ENCODE measurements at regions not wholly inside any gene's neighbourhood (a gene's known extent, or its start where the extent isn't known, plus 50 kb on each side); places are given as distances from the start of the nearest gene placed in this dataset.
"Not testable (repeated sequence)": the region's sequence is repeated elsewhere in the genome, so short reads cannot be mapped to it uniquely, and the experiment has no call there.

DNA sequence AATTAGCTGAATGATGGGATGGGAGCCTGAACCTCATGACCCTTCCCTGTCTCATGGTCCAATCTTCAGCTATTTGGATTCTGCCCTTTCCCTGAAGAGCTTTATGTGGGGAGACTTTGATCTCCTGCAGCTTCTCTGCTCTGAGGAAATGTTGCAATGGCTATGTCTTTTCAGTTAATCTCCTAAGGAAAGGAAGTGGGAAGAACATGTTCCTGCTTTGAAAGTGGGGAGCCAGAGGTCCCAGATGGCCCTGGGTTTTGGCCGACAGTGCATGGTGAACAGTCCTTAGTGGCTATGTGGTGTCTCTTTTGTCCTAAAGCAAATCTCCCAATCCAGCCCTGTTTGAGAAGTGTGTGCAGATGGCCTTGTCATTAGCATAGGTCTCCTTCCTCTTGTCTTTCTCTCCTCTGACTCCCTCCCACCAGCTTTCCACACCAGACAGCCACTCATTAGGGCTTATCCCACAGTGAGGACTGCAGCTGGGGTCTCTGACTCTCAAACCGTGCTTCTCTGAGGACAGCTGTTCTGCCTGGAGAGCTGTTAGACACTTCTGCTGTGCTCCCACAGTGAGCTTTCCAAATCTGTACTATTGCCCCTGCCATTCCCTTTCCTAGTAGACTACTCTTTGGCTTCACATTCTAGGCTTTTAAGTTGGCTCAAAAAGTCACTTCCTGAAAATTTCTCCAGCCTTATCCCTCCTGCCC is 365.8 kb upstream of the UMPS start:
- no peak for DNase-seq (ENCODE audit: low spot score)

DNA sequence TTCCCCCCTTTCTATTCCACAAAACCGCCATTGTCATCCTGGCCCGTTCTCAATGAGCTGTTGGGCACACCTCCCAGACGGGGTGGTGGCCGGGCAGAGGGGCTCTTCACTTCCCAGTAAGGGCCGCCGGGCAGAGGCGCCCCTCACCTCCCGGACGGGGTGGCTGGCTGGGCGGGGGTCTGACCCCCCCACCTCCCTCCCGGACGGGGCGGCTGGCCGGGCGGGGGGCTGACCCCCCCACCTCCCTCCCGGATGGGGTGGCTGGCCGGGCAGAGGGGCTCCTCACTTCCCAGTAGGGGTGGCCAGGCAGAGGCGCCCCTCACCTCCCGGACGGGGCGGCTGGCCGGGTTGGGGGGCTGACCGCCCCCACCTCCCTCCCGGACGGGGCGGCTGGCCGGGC is 363.6 kb upstream of the UMPS start:
- not testable (repeated sequence) for DNase-seq (ENCODE audit: low spot score)

DNA sequence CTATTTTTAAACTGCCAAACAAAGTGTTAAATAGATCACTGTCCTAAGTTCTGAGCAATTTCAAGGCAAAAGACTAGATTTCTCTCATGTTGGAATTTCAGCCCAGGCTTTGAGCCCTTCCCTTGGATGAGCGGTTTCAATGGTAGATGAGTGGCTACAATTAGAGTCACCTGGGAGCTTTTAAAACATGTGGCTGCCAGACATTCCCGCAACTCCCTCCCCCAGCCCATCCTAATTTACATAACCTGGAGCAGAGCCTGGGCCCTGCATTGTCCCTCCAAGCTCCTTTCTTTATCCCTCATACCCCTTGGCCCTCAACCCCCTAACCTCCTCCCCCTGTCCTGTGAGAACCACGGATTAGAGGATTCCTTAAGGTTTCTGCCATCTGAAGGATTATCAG is 357.5 kb upstream of the UMPS start:
- DNase-seq (ENCODE audit: low spot score): no peak

DNA sequence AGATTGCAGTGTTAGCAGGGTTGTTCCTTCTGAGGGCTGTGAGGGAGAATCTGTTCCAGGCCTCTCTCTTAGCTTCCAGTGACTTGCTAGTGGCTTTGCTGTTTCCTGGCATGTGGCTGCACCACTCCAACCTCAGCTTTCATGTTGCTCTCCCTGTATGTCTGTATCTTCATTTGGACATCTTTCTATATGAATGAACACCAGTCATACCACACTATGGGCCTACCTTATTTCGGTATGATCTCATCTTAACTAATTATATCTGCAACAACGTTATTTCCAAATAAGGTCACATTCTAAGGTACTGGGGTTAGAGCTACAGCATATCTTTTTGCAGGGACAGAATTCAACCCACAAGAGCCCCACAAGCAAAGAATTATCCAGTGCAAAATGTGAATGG is 356.7 kb upstream of the UMPS start:
- no peak for DNase-seq (ENCODE audit: low spot score)

DNA sequence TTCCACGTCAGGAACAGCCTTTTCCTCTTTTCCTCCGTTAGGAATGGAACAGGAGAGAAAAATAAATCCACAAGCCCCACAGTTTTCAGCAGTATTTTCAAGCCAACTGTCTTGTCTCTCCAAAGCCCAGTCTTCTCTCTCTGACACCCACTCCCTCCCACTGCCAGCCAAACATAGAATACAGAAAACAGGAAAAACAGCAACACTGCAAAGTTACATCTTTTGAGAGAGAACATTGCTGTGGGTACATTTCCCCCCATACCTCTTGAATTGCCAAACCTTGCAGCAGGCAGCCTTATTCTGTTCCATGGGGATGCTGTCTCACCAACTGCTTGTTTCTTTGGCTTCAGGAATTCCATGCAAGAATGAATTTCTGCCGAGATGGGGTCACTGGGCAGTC is 355.7 kb upstream of the UMPS start:
- no peak for DNase-seq (ENCODE audit: low spot score)

DNA sequence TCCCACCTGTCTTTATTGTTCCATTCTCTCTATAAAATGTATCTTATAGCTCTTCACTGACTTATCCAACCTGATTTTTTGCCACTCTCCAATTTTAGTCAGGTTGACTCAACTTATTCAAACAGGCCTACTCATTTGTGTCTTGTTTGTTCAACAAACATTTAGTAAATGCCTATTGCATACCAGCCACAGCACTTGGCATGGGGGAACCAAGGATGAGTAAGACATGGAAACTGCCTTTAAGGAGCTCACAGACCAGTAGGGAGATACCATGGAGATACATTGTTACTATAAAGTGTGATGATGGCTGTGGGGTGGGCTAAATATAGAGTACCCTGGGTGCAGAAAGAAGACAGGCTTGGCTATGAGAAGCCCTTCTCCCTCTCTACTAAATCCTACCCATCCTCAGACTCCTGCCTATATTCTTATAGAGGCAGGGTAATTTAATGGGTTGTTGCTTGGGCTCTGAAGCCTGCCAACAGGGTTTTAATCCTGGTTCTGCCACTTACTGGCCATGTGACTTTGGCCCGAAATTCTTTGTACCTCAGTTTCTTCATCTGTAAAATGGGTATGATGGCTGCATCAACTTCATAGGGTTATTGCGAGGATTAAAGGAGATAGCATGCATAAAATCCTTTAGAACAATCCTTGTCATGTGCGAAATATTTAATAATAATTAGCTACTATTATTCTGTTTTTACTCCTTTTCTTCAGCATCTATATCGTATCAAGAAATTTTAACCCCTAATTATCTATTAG is 348.5 kb upstream of the UMPS start:
- DNase-seq (ENCODE audit: low spot score): no peak

DNA sequence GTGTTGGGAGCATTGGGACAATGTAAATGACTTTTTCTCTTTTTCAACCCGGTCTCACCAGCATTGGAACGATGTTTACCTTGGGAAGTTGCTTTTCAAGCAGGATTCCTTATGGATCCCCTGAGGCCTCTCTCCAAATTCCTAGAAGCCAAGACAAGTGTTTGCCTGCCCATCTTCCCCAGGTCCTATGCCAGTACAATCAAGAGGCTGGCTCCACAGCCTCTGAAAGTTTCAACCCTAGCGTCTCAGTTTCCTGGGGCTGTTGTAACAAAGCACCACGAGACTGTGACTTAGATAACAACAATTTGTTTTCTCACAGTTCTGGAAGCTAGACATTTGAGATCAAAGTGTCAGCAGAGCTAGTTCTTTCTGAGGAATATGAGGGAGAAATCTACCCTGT is 347.2 kb upstream of the UMPS start:
- DNase-seq (ENCODE audit: low spot score): no peak

DNA sequence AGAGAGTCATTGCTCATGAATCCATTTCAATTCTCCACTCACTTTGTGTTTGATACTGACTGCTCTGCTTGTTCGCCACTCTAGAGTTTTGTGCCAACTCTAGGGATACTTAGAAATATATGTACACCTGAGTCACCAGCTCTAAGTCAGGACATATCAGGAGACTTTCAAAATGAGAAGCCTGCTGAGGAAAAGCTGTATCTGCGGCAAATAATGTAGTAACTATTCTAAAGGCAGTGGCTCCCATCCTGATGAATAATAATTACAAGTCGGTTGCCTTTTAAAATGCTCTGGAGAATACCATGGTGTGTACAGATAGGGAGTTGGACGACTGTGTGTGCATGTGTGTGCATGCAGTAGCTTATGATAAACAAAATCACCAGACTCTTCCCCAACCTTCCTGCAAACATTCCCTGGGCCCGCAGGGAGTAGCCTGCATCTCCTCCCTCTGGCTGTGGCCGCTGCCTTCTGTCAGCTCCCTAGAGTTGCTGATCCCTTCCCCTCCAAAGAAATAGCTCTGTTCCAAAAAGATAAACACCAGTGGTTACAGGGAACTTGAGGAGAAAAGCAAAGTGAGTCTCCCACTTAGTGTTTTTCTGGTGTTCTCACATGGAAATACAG is 346.3 kb upstream of the UMPS start:
- DNase-seq (ENCODE audit: low spot score): no peak

DNA sequence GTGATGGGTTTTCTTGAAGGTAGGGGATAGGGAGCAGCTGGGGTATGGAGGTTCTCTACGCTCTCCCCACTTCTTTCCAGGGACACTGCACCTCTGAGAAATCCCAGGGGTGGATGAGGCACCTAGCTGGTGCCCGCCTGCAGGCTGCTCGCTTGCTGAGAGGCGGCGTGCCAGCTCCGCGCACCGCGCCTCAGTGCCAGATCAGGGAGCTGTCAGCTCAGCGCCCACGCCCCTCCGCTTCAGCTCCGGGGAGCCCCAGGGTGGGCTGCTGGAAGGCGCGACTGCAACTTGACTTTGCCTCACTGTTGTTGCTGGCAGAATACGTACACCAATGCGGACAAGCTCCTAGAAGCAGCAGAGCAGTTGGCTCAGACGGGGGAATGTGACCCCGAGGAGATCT is 345.7 kb upstream of the UMPS start:
- DNase-seq (ENCODE audit: low spot score): no peak

DNA sequence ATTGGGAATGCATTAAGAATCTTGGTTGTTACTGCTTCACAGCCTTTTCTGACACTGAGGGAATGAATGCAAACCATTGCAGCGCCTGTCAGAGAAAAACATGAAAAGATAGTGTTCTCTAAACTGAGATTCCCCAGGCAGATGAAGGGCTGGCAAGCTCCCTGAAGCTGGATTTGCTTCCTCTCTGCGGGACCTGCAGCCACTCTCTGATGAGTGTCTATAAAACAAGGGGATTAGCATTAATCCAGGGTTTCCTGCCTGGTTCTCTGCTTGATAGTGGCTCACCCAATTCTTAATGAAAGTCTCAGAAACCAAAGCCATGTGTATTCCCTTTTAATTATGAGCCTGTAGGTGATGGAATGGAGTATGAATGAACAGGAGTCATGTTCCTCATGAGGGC is 344.3 kb upstream of the UMPS start:
- DNase-seq (ENCODE audit: low spot score): peak; percentile 57

DNA sequence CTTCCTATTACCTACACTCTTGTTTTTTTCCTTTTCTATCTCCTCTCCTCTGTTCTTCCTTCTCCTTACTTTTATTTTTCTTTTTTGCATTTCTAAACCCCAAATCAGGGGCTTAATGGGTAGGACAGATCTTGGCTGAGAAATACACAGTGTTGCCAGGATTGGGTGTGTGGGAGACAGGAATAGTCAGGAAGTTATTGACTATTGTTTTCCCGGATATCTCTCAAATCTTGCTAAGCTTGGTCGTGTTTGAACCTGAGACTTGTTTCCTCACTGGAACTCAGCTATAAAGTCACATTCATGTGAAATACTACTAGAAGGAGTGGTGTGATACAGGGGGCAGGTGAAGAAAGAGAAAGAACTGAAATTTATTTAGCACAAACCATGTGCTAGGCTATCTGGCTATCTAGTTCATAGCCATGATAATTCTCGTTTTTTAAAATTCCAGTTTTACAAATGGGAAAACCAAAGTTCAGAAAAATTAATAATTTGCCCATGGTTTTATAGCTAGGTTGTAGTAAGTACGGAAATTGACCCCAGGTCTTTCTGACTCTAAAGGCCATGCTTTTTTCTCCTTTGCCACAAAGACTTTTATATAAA is 343.2 kb upstream of the UMPS start:
- no peak for DNase-seq (ENCODE audit: low spot score)

DNA sequence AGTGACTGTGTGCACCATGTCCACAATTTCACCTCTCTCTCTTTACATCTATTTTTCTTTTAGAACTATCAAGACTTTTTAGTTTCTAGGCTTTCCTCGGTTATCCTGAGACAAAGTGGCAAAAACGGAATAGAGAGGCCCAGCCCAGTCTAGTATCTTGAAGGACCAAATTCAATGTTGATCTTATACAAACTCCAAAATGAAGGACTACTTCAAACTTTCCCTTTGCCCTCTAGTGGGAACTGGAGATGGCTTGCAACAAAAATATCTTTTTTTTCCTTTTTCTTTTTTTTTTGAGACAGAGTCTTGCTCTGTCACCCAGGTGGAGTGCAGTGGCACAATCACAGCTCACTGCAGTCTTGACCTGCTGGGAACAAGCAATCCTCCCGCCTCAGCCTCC is 338.5 kb upstream of the UMPS start:
- no peak for DNase-seq (ENCODE audit: low spot score)

DNA sequence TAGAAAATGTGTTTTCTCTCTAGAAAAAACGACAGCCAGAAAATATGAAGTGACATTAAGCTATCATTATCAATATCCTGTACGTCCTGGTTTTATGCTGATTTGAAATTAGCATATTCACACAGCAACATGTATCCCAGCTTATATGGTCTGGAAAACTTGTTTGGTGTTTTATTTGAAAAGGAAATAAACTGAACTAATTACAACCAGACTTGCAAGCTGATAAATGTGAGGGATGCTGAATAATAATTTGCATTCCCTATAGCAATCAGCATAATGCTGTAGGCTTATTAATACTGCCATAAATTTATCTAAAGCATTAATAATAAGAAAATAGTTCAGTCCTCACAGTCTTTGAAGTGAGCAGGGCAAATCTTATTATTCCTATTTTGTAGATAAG is 336.9 kb upstream of the UMPS start:
- DNase-seq (ENCODE audit: low spot score): no peak

DNA sequence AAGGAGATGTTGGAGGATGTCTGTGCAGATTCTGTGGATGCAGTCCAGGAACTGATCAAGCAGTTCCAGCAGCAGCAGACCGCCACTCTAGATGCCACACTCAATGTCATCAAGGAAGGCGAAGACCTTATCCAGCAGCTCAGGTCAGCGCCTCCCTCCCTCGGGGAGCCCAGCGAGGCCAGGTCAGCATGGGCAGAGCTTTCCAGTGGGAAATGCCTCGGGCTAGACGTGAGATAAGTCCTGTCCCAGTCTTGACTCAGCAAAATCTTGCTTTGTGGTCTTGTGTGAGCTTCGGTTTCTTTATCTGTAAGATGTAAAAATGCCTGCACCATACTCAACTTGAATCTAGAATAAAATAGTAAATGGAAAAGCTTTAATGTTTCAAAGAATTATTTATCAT is 335.1 kb upstream of the UMPS start:
- DNase-seq (ENCODE audit: low spot score): no peak

DNA sequence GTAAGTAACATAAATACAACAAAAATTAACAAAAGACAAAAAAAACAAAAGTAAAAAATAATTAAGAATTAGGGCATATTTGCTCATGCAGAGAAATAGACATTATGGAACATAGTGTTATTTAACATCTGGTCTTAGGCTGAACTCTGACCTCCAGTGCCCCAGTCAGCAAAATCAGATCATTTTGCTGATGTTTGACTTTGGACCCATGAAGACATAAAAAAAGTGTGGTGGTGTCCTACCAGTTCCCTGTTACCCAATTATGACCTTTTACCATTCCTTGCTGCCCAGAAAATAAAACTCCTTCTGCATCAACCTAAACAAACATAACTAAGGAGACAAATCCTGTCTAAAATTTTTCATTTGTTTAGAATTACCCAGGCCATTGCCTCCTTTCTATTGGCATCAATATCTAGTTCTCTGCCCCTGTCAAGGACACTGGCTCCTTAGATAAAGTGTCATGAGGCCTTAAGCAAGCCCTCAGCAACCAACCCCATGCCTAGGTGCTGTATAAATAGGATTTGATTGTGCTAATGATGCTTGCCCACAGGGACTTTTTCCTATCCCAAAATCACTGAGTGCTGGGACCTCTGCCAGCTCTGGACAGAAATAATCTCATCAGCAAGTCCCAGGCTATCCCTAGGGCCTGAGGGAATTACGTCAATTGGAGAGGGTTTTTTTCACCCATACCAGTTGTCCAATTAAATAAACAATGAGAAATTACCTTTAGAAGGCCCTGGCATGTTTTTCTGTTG is 334.5 kb upstream of the UMPS start:
- DNase-seq (ENCODE audit: low spot score): peak; percentile 74

DNA sequence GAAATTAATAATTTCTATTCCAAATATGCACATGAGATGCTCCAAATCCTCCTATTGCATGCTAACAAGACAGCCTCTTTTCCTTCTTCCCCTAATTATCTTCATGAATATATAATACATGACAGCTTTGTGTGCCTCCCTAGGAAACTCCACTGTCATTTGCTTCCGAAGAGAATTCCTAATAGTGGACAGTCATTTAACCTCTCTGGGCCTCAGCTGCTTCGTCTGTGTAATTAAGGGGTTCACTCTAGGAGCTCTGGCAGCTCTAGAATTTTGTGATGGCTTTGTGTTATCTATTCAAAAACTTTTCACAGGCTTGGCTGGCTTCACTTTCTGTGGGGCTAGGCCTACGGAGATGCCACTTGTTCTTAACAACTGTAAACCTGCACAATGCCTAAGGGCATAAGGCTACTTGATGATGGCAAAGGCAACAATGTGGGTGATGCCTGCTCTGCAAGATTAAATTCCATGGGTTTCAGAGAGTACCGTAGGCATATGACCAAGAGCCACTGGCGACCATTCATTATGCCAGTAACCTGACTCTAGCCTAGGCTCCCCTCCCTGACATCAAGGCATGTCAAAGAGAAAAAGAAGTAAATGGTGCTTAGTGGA is 333.8 kb upstream of the UMPS start:
- no peak for DNase-seq (ENCODE audit: low spot score)

DNA sequence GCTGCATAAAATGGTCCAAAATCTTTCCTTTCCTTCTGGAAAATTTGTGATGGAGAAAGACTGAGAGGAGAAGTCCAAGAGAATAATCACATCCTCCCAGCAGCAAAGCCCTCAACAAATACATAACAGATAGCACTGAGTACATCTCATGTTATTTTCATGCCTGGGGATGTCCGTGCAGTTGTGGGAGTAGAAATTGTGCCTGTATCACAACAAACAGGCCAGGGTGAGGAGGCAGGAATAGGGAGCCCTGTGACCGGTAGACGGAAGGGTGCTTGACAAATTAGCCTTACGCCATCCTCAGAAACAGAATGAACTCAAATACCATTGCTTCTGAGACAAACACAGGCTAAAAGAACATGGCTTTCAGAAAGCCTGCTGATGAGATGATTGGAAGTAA is 333.2 kb upstream of the UMPS start:
- DNase-seq (ENCODE audit: low spot score): no peak

DNA sequence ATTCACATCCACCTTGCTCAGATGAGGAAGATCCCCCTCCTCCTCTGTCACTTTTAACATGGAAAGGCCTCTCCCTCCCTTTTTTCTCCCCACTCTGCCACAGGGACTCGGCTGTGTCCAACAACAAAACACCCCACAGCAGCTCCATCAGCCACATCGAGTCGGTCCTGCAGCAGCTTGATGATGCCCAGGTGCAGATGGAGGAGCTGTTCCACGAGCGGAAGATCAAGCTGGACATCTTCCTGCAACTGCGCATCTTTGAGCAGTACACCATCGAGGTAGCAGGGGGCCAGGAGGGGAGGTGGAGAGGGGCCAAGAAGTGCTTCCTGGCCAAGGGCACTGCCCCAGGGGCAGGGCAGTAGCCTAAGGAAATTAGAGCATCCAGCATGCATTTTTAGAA is 331.7 kb upstream of the UMPS start:
- no peak for DNase-seq (ENCODE audit: low spot score)

DNA sequence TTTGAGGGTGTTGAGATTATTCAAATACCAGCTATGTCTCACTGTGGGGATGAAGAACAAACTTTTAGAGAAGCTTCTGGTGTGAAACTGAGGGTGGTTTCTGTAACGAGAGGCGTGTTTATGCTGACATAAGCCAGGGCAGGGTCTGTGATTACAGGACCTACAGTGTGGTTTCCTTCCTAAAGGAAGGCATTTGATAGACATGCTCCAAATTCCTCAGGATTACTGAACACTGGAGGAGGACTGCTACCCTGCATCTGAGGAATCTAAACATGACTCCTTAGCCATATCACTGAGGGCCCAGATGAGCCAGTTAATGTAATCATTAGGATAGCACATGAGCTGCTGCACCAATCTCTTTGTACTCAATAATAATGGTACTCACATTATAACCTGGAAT is 328.4 kb upstream of the UMPS start:
- no peak for DNase-seq (ENCODE audit: low spot score)

DNA sequence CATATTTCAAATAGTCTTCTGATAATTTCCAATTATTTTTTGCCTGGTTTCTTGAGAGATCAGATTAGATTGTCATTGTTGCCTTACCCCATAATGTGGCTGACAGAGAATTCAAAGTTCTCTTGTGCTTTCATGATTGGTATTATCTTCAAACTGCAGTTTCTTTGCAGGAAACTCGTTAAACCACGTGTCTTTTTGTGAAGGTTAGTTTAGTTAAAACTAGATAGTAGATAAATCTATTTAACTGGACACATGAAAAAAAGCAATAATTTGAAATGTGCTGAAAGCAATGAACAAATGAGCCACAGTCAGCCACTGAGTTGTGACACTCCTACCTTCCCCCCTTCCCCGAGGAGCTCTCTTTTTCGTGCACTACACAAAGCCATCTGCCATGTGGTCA is 327.5 kb upstream of the UMPS start:
- no peak for DNase-seq (ENCODE audit: low spot score)

DNA sequence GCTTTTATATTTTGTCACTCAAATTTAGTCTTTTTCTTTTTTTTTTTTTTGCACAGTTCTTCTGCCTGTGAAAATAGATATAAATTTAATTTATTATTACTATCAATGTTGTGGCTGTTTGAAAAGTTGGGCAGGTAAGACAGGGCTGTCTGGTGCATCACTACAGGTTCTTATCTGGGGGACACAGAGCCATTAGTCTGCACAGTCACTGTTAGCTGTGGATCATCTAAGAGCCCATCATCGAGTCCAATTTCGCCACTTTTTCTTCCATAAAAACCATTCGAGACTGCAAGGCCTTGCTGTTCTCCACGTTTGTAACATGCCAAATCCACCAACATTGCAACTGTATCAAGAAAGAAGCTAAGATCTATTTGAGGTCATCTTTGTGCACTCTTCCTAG is 325.6 kb upstream of the UMPS start:
- DNase-seq (ENCODE audit: low spot score): no peak

DNA sequence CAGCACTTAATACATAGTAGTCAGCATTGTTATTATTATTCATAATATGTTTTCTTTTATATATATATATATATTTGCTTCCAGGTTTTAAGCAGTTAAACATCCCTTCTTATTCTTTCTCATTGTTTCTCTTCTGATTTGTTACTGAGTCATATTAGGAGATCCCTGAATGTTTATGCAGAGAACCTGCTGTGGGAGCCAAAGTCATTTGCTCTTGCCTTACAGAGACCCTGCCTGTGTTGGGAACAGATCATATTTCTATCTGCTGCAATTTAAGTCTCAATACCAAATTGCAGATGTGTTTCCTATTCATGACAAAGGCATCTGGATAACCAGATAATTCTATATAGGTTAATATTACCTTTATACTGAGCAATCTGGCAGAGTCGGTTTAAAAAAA is 323.0 kb upstream of the UMPS start:
- no peak for DNase-seq (ENCODE audit: low spot score)

Measured in D341Med (cell line).